GM12878 (cell line): ENCODE measurements at regions not wholly inside any gene's neighbourhood (a gene's known extent, or its start where the extent isn't known, plus 50 kb on each side); places are given as distances from the start of the nearest gene placed in this dataset.

Experiments used
- EZH2 ChIP-seq: IDR thresholded peaks from 2 replicates; pipeline ENCODE4 v1.6.1; 2012; ENCODE audit warnings: low read depth, mild to moderate bottlenecking, control low read depth, inconsistent platforms, low read length, borderline replicate concordance; ENCODE audit not compliant: control insufficient read depth
- YBX1 ChIP-seq: fragments of 450-650 bp; IDR thresholded peaks from 2 replicates; pipeline ENCODE4 v1.6.1; 2016; ENCODE audit warnings: antibody characterized with exemption
- TF ChIP-seq, protein P1 (sequence below), 3 experiments: IDR thresholded peaks in 2 of 3; conservative IDR thresholded peaks in 1 of 3; 2 replicates each; pipeline ENCODE4 v1.5.1; 2011; ENCODE audit warnings: low read depth in 3 of 3, low read length in 3 of 3, mild to moderate bottlenecking in 3 of 3, control low read depth in 2 of 3, moderate library complexity in 2 of 3, inconsistent platforms in 1 of 3, mixed read lengths in 1 of 3; ENCODE audit not compliant: control insufficient read depth in 2 of 3, insufficient read depth in 1 of 3; ENCODE audit errors: extremely low read depth in 1 of 3
- TF ChIP-seq, protein P2 (sequence below): fragments of 450-650 bp; formaldehyde crosslinking; IDR thresholded peaks from 2 replicates; pipeline ENCODE4 v1.4.0; 2022; ENCODE audit warnings: mild to moderate bottlenecking, moderate library complexity

DNA sequence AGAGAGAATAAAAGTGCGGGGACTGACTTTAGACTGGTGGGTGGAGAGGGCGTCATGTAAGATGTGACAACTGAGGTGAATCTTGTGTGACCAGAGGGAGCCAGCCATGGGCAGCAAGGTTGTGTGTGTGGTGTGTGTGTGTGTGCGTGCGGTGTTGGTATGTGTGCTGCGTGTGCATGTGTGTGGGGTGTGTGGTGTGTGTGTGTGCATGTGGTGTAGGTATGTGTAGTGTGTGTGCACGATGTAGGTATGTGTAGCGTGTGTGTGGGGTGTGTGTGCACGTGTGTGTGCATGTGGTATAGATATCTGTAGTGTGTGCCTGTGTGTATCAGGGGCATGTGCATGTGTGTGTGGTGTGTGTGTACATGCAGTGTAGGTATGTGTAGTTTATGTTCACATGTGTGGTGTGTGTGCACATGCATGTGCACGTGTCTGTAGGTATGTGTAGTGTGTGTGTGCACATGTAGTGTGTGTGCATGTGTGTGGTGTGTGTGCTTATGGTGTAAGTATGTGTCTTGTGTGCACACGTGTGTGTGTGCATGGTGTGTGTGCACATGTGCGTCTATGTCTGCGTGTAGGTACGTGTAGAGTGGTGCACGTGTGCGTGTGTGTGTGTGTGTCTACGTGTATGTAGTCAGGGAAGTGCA lies 312.3 kb upstream of the MKI67 start:
- TF ChIP-seq, protein P1, sequence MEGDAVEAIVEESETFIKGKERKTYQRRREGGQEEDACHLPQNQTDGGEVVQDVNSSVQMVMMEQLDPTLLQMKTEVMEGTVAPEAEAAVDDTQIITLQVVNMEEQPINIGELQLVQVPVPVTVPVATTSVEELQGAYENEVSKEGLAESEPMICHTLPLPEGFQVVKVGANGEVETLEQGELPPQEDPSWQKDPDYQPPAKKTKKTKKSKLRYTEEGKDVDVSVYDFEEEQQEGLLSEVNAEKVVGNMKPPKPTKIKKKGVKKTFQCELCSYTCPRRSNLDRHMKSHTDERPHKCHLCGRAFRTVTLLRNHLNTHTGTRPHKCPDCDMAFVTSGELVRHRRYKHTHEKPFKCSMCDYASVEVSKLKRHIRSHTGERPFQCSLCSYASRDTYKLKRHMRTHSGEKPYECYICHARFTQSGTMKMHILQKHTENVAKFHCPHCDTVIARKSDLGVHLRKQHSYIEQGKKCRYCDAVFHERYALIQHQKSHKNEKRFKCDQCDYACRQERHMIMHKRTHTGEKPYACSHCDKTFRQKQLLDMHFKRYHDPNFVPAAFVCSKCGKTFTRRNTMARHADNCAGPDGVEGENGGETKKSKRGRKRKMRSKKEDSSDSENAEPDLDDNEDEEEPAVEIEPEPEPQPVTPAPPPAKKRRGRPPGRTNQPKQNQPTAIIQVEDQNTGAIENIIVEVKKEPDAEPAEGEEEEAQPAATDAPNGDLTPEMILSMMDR (IDR thresholded peaks at IDR 0.05 in 2 of 3, conservative IDR thresholded peaks at IDR 0.05 in 1 of 3; ENCODE audit: control insufficient read depth in 2 of 3, extremely low read depth in 1 of 3, insufficient read depth in 1 of 3, low read depth in 3 of 3, low read length in 3 of 3) = no peak
- TF ChIP-seq YBX1 (no peak), EZH2 (no peak)
- TF ChIP-seq, protein P2, sequence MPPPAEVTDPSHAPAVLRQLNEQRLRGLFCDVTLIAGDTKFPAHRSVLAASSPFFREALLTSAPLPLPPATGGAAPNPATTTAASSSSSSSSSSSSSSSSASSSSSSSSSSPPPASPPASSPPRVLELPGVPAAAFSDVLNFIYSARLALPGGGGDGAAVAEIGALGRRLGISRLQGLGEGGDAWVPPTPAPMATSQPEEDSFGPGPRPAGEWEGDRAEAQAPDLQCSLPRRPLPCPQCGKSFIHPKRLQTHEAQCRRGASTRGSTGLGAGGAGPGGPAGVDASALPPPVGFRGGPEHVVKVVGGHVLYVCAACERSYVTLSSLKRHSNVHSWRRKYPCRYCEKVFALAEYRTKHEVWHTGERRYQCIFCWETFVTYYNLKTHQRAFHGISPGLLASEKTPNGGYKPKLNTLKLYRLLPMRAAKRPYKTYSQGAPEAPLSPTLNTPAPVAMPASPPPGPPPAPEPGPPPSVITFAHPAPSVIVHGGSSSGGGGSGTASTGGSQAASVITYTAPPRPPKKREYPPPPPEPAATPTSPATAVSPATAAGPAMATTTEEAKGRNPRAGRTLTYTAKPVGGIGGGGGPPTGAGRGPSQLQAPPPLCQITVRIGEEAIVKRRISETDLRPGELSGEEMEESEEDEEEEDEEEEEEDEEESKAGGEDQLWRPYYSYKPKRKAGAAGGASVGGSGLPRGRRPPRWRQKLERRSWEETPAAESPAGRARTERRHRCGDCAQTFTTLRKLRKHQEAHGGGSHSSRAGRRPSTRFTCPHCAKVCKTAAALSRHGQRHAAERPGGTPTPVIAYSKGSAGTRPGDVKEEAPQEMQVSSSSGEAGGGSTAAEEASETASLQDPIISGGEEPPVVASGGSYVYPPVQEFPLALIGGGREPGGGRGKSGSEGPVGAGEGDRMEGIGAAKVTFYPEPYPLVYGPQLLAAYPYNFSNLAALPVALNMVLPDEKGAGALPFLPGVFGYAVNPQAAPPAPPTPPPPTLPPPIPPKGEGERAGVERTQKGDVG = no peak
